WTC11 (cell line): ENCODE measurements at regions not wholly inside any gene's neighbourhood (a gene's known extent, or its start where the extent isn't known, plus 50 kb on each side); places are given as distances from the start of the nearest gene placed in this dataset.

Experiments used
- ATAC-seq: fragments of 200-7000 bp; cut with Tn5 transposase; 2 replicates; pipeline ENCODE4 v1.10.0; 2021; ENCODE audit warnings: mild to moderate bottlenecking, moderate library complexity
- CTCF ChIA-PET: fragments of 300-600 bp; sonication (Branson Sonifier 250); formaldehyde crosslinking; loops from one replicate; lab custom pipeline; 2021; ENCODE audit warnings: antibody characterized with exemption; lab: Charles Lee
- POLR2A ChIA-PET: fragments of 350-600 bp; sonication (Branson Sonifier 250); formaldehyde crosslinking; loops from one replicate; lab custom pipeline; 2021; ENCODE audit warnings: antibody characterized with exemption; lab: Charles Lee
- DNase-seq: peaks from one replicate; pipeline ENCODE4 v3.0.0; 2021; ENCODE audit warnings: low spot score
- H3K27ac Mint-ChIP-seq: 2 replicates; pipeline ENCODE4 v1.8.0; 2021; ENCODE audit warnings: mixed read lengths
- H3K27me3 Mint-ChIP-seq: 2 replicates; pipeline ENCODE4 v1.8.0; 2021; ENCODE audit warnings: low read depth, mild to moderate bottlenecking, moderate library complexity, mixed read lengths
- H3K36me3 Mint-ChIP-seq: 2 replicates; pipeline ENCODE4 v1.8.0; 2021; ENCODE audit warnings: mixed read lengths
- H3K4me1 Mint-ChIP-seq: 2 replicates; pipeline ENCODE4 v1.8.0; 2022; ENCODE audit warnings: mixed read lengths
- H3K4me3 Mint-ChIP-seq: 2 replicates; pipeline ENCODE4 v1.8.0; 2021; ENCODE audit warnings: mild to moderate bottlenecking, moderate library complexity, mixed read lengths
- H3K9me3 Mint-ChIP-seq: 2 replicates; pipeline ENCODE4 v1.8.0; 2021; ENCODE audit warnings: mixed read lengths
- CREB1 ChIP-seq: sonication (generic); formaldehyde crosslinking; IDR thresholded peaks from 2 replicates; pipeline ENCODE4 v1.8.0; 2023; ENCODE audit warnings: mild to moderate bottlenecking, missing genetic modification reagents
- ELF4 ChIP-seq: sonication (generic); formaldehyde crosslinking; IDR thresholded peaks from 2 replicates; pipeline ENCODE4 v1.8.1; 2022; ENCODE audit warnings: low read depth, mild to moderate bottlenecking, moderate library complexity, missing genetic modification reagents
- ESRRA ChIP-seq: sonication (generic); formaldehyde crosslinking; IDR thresholded peaks from 2 replicates; pipeline ENCODE4 v1.8.1; 2022; ENCODE audit warnings: mild to moderate bottlenecking, missing genetic modification reagents, borderline replicate concordance
- ETV6 ChIP-seq: sonication (generic); formaldehyde crosslinking; IDR thresholded peaks from 2 replicates; pipeline ENCODE4 v1.8.1; 2022; ENCODE audit warnings: mild to moderate bottlenecking, missing genetic modification reagents
- HMGA2 ChIP-seq: fragments of 250-450 bp; sonication (Bioruptor Pico); IDR thresholded peaks from 2 replicates; pipeline ENCODE4 v1.4.0; 2021; ENCODE audit warnings: mild to moderate bottlenecking, moderate library complexity
- MXD4 ChIP-seq: fragments of 250-450 bp; sonication (Bioruptor Pico); IDR thresholded peaks from 2 replicates; pipeline ENCODE4 v1.8.0; 2021; ENCODE audit warnings: mild to moderate bottlenecking, moderate library complexity, borderline replicate concordance
- RORB ChIP-seq: fragments of 250-450 bp; sonication (Bioruptor Pico); IDR thresholded peaks from 2 replicates; pipeline ENCODE4 v1.9.0; 2021; ENCODE audit warnings: mild to moderate bottlenecking
- ZBTB21 ChIP-seq: sonication (generic); formaldehyde crosslinking; IDR thresholded peaks from 2 replicates; pipeline ENCODE4 v1.8.1; 2023; ENCODE audit warnings: mild to moderate bottlenecking, missing genetic modification reagents, borderline replicate concordance
- ZNF138 ChIP-seq: sonication (generic); formaldehyde crosslinking; conservative IDR thresholded peaks from 2 replicates; pipeline ENCODE4 v1.8.1; 2022; ENCODE audit warnings: mild to moderate bottlenecking, moderate library complexity, missing genetic modification reagents
- TF ChIP-seq, protein P1 (sequence below): fragments of 250-450 bp; sonication (Bioruptor Pico); IDR thresholded peaks from 2 replicates; pipeline ENCODE4 v1.9.0; 2021; ENCODE audit warnings: mild to moderate bottlenecking
- TF ChIP-seq, protein P2 (sequence below): sonication (generic); formaldehyde crosslinking; IDR thresholded peaks from 2 replicates; pipeline ENCODE4 v1.8.1; 2022; ENCODE audit warnings: mild to moderate bottlenecking, missing genetic modification reagents, moderate library complexity, borderline replicate concordance
- TF ChIP-seq, protein P3 (sequence below): sonication (generic); formaldehyde crosslinking; IDR thresholded peaks from 2 replicates; pipeline ENCODE4 v1.8.1; 2023; ENCODE audit warnings: mild to moderate bottlenecking, missing genetic modification reagents, moderate library complexity
- TF ChIP-seq, protein P4 (sequence below): sonication (generic); formaldehyde crosslinking; IDR thresholded peaks from 2 replicates; pipeline ENCODE4 v1.8.1; 2023; ENCODE audit warnings: mild to moderate bottlenecking, missing genetic modification reagents, borderline replicate concordance
- TF ChIP-seq, protein P5 (sequence below): sonication (generic); formaldehyde crosslinking; IDR thresholded peaks from 2 replicates; pipeline ENCODE4 v1.8.1; 2023; ENCODE audit warnings: mild to moderate bottlenecking, missing genetic modification reagents
- TF ChIP-seq, protein P6 (sequence below): sonication (generic); formaldehyde crosslinking; IDR thresholded peaks from 2 replicates; pipeline ENCODE4 v1.8.1; 2023; ENCODE audit warnings: mild to moderate bottlenecking, missing genetic modification reagents
- TF ChIP-seq, protein P7 (sequence below): sonication (generic); formaldehyde crosslinking; IDR thresholded peaks from 2 replicates; pipeline ENCODE4 v1.8.0; 2022; ENCODE audit warnings: missing genetic modification reagents
- TF ChIP-seq, protein P8 (sequence below): fragments of 200-600 bp; IDR thresholded peaks from 2 replicates; pipeline ENCODE4 v1.8.0; 2022; ENCODE audit warnings: antibody characterized with exemption

DNA sequence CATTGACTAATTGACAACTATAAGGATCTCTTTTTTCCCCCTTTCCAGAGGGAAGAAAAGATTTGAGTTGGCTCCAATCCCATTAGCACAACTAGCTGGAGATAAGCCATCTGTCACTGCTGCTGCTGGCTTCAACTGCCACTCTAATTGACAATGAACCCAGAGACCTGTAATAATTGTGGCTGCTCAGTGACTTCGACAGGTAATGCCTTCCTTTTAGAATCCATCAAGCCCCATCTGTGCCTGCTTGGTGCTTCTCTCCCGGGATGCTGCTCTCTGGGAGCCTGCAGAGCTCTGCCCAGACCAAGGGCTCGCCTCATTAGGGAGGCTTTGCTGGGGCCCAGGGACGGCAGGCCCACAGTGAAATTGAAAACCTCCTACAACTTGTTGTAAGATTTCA is 376.7 kb upstream of the SOX11 start:
- ChIA-PET CTCF (no interaction called here), POLR2A (no interaction called here)
- peaks cover 69% of the 10 kb centered on the region for H3K36me3 Mint-ChIP-seq
- H3K9me3 Mint-ChIP-seq = peaks cover 87% of the 10 kb centered on the region
- no peaks in the 10 kb centered on the region for H3K4me1 Mint-ChIP-seq
- ATAC-seq (no peak), DNase-seq (no peak)
- H3K4me3 Mint-ChIP-seq = no peak overlapping the region
- no peak overlapping the region for H3K27ac Mint-ChIP-seq
- peaks cover 13% of the 10 kb centered on the region for H3K27me3 Mint-ChIP-seq
- TF ChIP-seq, protein P1, sequence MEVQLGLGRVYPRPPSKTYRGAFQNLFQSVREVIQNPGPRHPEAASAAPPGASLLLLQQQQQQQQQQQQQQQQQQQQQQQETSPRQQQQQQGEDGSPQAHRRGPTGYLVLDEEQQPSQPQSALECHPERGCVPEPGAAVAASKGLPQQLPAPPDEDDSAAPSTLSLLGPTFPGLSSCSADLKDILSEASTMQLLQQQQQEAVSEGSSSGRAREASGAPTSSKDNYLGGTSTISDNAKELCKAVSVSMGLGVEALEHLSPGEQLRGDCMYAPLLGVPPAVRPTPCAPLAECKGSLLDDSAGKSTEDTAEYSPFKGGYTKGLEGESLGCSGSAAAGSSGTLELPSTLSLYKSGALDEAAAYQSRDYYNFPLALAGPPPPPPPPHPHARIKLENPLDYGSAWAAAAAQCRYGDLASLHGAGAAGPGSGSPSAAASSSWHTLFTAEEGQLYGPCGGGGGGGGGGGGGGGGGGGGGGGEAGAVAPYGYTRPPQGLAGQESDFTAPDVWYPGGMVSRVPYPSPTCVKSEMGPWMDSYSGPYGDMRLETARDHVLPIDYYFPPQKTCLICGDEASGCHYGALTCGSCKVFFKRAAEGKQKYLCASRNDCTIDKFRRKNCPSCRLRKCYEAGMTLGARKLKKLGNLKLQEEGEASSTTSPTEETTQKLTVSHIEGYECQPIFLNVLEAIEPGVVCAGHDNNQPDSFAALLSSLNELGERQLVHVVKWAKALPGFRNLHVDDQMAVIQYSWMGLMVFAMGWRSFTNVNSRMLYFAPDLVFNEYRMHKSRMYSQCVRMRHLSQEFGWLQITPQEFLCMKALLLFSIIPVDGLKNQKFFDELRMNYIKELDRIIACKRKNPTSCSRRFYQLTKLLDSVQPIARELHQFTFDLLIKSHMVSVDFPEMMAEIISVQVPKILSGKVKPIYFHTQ (CRISPR knock-in tag) = no peak
- TF ChIP-seq ZNF138 (CRISPR knock-in tag) (no peak), ESRRA (CRISPR knock-in tag) (no peak), MXD4 (CRISPR knock-in tag) (no peak), RORB (CRISPR knock-in tag) (no peak), HMGA2 (CRISPR knock-in tag) (no peak), ETV6 (CRISPR knock-in tag) (no peak), CREB1 (CRISPR knock-in tag) (no peak), ELF4 (CRISPR knock-in tag) (no peak), ZBTB21 (no peak)
- TF ChIP-seq, protein P2, sequence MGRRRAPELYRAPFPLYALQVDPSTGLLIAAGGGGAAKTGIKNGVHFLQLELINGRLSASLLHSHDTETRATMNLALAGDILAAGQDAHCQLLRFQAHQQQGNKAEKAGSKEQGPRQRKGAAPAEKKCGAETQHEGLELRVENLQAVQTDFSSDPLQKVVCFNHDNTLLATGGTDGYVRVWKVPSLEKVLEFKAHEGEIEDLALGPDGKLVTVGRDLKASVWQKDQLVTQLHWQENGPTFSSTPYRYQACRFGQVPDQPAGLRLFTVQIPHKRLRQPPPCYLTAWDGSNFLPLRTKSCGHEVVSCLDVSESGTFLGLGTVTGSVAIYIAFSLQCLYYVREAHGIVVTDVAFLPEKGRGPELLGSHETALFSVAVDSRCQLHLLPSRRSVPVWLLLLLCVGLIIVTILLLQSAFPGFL (CRISPR knock-in tag) = no peak
- TF ChIP-seq, protein P3, sequence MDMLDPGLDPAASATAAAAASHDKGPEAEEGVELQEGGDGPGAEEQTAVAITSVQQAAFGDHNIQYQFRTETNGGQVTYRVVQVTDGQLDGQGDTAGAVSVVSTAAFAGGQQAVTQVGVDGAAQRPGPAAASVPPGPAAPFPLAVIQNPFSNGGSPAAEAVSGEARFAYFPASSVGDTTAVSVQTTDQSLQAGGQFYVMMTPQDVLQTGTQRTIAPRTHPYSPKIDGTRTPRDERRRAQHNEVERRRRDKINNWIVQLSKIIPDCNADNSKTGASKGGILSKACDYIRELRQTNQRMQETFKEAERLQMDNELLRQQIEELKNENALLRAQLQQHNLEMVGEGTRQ (CRISPR knock-in tag) = no peak
- TF ChIP-seq, protein P4, sequence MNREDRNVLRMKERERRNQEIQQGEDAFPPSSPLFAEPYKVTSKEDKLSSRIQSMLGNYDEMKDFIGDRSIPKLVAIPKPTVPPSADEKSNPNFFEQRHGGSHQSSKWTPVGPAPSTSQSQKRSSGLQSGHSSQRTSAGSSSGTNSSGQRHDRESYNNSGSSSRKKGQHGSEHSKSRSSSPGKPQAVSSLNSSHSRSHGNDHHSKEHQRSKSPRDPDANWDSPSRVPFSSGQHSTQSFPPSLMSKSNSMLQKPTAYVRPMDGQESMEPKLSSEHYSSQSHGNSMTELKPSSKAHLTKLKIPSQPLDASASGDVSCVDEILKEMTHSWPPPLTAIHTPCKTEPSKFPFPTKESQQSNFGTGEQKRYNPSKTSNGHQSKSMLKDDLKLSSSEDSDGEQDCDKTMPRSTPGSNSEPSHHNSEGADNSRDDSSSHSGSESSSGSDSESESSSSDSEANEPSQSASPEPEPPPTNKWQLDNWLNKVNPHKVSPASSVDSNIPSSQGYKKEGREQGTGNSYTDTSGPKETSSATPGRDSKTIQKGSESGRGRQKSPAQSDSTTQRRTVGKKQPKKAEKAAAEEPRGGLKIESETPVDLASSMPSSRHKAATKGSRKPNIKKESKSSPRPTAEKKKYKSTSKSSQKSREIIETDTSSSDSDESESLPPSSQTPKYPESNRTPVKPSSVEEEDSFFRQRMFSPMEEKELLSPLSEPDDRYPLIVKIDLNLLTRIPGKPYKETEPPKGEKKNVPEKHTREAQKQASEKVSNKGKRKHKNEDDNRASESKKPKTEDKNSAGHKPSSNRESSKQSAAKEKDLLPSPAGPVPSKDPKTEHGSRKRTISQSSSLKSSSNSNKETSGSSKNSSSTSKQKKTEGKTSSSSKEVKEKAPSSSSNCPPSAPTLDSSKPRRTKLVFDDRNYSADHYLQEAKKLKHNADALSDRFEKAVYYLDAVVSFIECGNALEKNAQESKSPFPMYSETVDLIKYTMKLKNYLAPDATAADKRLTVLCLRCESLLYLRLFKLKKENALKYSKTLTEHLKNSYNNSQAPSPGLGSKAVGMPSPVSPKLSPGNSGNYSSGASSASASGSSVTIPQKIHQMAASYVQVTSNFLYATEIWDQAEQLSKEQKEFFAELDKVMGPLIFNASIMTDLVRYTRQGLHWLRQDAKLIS (CRISPR knock-in tag) = no peak
- TF ChIP-seq, protein P5, sequence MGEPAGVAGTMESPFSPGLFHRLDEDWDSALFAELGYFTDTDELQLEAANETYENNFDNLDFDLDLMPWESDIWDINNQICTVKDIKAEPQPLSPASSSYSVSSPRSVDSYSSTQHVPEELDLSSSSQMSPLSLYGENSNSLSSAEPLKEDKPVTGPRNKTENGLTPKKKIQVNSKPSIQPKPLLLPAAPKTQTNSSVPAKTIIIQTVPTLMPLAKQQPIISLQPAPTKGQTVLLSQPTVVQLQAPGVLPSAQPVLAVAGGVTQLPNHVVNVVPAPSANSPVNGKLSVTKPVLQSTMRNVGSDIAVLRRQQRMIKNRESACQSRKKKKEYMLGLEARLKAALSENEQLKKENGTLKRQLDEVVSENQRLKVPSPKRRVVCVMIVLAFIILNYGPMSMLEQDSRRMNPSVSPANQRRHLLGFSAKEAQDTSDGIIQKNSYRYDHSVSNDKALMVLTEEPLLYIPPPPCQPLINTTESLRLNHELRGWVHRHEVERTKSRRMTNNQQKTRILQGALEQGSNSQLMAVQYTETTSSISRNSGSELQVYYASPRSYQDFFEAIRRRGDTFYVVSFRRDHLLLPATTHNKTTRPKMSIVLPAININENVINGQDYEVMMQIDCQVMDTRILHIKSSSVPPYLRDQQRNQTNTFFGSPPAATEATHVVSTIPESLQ = no peak
- TF ChIP-seq, protein P6, sequence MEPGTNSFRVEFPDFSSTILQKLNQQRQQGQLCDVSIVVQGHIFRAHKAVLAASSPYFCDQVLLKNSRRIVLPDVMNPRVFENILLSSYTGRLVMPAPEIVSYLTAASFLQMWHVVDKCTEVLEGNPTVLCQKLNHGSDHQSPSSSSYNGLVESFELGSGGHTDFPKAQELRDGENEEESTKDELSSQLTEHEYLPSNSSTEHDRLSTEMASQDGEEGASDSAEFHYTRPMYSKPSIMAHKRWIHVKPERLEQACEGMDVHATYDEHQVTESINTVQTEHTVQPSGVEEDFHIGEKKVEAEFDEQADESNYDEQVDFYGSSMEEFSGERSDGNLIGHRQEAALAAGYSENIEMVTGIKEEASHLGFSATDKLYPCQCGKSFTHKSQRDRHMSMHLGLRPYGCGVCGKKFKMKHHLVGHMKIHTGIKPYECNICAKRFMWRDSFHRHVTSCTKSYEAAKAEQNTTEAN = no peak
- TF ChIP-seq, protein P7, sequence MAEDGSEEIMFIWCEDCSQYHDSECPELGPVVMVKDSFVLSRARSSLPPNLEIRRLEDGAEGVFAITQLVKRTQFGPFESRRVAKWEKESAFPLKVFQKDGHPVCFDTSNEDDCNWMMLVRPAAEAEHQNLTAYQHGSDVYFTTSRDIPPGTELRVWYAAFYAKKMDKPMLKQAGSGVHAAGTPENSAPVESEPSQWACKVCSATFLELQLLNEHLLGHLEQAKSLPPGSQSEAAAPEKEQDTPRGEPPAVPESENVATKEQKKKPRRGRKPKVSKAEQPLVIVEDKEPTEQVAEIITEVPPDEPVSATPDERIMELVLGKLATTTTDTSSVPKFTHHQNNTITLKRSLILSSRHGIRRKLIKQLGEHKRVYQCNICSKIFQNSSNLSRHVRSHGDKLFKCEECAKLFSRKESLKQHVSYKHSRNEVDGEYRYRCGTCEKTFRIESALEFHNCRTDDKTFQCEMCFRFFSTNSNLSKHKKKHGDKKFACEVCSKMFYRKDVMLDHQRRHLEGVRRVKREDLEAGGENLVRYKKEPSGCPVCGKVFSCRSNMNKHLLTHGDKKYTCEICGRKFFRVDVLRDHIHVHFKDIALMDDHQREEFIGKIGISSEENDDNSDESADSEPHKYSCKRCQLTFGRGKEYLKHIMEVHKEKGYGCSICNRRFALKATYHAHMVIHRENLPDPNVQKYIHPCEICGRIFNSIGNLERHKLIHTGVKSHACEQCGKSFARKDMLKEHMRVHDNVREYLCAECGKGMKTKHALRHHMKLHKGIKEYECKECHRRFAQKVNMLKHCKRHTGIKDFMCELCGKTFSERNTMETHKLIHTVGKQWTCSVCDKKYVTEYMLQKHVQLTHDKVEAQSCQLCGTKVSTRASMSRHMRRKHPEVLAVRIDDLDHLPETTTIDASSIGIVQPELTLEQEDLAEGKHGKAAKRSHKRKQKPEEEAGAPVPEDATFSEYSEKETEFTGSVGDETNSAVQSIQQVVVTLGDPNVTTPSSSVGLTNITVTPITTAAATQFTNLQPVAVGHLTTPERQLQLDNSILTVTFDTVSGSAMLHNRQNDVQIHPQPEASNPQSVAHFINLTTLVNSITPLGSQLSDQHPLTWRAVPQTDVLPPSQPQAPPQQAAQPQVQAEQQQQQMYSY (CRISPR knock-in tag) = no peak
- TF ChIP-seq, protein P8, sequence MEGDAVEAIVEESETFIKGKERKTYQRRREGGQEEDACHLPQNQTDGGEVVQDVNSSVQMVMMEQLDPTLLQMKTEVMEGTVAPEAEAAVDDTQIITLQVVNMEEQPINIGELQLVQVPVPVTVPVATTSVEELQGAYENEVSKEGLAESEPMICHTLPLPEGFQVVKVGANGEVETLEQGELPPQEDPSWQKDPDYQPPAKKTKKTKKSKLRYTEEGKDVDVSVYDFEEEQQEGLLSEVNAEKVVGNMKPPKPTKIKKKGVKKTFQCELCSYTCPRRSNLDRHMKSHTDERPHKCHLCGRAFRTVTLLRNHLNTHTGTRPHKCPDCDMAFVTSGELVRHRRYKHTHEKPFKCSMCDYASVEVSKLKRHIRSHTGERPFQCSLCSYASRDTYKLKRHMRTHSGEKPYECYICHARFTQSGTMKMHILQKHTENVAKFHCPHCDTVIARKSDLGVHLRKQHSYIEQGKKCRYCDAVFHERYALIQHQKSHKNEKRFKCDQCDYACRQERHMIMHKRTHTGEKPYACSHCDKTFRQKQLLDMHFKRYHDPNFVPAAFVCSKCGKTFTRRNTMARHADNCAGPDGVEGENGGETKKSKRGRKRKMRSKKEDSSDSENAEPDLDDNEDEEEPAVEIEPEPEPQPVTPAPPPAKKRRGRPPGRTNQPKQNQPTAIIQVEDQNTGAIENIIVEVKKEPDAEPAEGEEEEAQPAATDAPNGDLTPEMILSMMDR = no peak
